D341Med (cell line): ENCODE measurements at regions not wholly inside any gene's neighbourhood (a gene's known extent, or its start where the extent isn't known, plus 50 kb on each side); places are given as distances from the start of the nearest gene placed in this dataset.
"Not testable (repeated sequence)": the region's sequence is repeated elsewhere in the genome, so short reads cannot be mapped to it uniquely, and the experiment has no call there.

Experiments
- DNase-seq: peaks from one replicate; pipeline ENCODE4 v3.0.0; 2012; ENCODE audit warnings: low spot score

DNA sequence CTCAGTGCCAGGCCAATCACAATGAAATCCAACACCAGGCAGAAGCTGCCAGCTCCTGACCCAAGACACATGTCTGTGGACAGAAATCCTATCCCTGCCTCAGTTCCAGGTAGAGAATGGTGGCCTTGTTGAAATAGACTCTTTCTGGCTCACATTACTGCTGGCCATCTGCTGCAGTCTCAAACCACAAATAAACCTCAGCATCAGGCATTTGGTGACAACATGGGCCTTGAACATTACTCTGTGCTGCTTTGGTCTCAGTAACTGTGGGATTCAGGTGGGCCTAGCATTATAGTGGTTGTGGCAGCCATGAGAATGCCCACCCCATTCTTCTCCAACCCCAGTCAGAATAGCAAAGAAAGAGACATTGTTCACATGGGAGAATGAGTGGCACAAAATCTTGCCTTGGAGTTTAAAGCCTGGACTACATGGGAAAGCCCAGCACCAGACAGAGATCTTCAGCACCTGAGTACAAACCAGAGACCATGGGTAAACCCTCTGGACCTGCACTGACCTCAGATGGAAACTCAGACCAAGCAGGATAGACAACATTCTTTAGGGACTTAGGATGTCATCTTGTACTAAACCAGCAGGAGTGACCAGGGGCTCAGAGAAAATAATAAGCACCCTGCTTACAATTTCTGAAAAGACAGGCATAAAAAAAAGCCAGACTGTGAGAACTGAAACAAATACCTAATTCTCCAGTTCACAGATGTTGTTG is 50.4 kb upstream of the TRAM1L1 start:
- DNase-seq = no peak

DNA sequence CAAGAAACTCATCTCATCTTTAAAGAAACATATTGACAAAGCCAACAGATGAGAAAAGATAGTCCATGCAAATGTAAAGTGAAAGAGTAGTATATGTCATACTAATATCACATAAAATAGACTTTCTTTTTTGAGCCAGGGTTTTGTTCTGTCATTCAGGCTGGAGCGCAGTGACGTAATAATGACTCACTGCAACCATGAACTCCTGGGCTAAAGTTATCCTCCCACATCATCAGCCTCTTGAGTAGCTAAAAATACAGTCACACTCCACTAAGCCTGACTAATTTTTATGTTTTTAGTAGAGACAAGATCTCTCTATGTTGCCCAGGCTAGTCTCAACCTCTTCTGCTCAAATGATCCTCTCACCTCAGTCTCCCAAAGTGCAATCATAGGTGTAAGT is 51.8 kb upstream of the TRAM1L1 start:
- no peak for DNase-seq

DNA sequence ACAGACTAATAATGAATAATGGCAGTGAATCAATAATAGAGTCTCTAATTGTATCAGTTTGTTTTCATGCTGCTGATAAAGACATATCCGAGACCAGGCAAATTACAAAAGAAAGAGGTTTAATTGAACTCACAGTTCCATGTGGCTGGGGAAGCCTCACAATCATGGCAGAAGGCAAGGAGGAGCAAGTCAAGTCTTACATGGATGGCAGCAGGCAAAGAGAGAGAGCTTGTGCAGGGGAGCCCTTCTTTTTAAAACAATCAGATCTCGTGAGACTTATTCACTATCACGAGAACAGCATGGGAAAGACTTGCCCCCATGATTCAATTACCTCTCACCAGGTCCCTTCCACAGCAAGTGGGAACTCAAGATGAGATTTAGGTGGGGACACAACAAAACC is 53.4 kb upstream of the TRAM1L1 start:
- not testable (repeated sequence) for DNase-seq

DNA sequence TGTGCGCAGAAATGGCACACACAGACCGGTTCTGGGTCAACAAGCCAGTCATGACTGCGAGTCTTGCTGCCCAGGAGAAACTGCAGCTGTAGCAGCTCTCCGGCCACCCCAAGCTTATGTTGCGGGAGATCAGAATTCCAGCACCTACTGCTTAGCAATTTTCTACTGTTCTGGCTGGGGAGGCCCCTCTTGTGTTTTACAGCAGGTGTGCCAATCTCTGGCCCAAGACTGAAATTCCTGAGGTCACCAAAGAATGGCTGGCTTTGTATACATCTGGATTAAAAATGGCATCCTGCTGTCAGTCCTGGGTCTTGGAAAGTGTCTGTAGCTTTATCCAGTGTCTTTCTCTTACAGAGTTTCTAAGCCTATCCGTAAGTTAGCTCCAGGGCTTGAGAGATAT is 68.9 kb upstream of the TRAM1L1 start:
- no peak for DNase-seq

DNA sequence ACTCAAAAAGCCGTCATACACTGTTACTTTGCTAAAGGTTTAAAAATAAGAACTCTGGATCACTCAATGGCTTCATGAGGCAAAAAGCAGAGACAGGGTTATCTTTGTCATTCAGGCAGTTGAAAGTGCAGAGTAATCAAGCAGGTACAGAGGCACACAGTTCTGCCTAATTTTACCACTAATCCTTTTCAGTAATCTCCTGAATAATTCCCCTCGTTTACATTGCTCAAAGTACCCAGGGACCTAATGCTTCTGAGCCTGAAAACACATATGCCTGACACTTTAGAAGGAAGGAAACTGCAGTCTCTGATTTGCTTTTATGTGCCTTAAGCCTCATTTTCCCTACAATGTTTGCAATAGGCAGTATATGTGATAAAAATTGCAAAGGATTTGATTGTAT is 71.4 kb upstream of the TRAM1L1 start:
- peak; percentile 37 for DNase-seq

DNA sequence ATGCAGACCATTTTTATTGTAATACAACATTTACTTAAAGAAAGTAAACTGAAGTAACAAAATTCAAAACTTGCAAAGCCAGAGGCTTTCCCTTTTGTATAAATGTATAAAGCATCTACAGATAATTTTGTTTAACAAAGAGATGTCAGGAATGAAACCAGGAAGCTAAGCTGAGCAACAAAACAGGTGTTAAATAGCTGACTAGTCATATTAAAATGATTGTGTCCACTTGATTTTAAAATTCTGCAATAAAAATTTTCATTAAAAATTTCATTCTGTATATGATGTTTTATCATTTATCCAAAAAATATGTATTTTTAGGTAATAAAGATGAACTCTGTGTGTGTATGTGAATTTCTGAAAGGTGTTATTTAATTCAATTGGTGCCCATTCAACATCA is 72.0 kb upstream of the TRAM1L1 start:
- DNase-seq = no peak

DNA sequence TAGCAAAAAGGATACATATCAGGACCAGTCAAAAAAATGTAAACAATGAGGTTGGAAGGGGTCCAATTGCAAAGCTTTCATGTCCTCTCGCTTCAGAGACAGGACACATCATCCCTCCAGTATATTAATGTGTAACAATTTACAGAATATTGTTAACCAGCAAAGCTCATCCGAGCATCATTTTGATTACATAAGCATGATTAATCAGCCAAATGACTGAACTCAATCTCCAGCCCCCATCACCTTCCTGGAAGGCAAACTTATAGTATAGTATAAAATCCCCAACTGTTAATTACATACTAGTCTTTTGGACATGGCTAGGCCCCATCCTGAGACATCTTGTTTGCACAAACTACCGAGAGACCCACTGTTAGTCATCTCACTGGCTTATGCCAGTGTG is 77.6 kb upstream of the TRAM1L1 start:
- no peak for DNase-seq

DNA sequence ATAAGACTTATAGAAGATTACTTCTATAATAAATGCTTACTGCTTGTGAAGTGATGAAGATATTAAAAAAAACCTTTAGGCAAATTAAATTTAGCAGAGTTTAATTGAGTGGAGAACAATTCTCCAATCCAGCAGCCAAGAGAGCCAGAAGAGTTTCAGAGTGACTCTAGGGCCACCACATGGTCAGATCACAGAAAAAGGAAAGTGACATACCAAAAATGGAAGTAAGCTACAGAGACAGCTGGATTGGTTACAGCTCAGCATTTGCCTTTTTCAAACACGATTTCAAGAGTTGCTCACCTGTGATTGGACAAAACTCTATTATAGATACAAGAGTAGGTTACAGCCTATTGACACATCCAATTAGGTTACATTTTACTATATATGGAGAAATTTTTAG is 79.0 kb upstream of the TRAM1L1 start:
- no peak for DNase-seq

DNA sequence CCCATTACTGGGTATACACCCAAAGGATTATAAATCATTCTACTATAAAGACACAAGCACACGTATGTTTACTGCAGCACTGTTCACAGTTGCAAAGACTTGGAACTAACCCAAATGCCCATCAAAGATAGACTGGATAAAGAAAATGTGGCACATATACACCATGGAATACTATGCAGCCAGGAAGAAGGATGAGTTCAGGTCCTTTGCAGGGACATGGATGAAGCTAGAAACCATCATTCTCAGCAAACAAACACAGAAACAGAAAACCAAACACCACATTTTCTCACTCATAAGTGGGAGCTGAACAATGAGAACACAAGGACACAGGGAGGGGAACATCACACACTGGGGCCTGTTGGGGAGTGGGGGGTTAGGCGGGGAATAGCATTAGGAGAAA is 90.0 kb upstream of the TRAM1L1 start:
- DNase-seq = not testable (repeated sequence)

DNA sequence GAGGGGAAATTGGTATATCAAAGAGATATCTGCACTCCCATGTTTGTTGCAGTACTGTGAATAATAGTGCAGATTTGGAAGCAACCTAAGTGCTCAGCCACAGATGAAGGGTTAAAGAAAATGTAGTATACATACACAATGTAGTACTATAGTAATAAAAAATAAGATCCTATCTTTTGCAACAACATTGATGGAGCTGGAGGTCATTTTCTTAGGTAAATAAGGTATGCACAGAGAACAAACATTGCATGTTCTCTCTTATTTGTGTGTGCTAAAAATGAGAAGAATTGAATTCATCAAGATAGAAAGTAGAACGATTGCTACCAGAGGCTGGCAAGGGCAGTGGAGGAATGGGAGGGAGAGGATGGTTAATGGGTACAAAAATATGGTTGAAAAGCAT is 117.9 kb upstream of the TRAM1L1 start:
- DNase-seq = no peak

DNA sequence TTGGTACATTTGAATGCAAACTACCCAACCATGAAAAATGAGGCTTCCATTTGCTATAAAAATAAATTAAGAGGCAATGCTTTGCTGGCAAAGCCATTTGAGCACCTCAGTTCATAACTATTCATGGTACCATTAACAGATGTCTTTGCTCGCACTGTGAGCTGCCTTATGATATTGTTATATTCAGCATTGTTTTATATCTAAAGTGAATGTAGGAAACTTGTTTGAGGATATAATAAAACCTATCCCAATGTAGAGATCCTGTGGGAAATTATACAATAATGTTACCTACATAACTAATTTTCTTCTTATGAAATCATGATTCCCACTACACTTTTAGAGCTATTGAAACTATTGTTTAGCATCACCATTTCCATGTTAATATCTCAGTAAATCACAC is 125.2 kb upstream of the TRAM1L1 start:
- DNase-seq = no peak

DNA sequence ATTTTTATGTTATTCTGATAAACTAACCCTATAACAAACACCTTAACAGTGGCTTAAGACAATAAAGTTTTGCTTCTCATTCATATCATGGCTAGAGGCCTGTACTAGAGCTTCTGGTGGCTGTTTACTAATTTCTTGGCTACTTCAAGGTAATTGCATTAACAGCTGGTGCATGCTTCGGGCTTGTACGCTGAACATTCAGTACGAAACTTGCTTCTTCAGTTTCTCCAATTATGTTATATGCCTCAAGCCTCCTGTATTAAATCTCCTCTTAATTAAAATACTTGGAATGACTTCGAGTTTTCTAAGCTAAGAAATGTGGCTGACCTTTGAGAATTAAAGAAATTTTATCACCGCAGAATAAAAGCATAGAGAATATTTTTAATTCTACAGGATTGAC is 138.9 kb upstream of the TRAM1L1 start:
- no peak for DNase-seq

DNA sequence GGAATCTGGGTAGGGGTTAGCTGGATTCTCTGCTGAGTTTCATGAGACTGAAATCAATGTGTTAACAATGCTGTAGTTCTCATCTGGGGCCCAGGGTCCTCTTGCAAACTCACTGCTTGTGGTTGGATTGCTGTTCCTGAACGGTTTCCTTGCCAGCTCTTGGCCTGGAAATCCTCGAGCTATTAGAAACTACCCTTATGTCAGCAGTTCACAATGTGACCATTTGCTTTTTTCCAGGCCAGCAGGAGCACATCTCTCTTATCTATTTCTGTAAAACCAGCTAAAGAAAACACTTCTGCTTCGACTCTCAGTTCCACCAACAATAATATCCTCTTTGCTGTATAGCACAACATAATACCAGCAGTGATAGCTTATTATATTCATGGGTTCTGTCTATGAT is 140.1 kb upstream of the TRAM1L1 start:
- DNase-seq = no peak

DNA sequence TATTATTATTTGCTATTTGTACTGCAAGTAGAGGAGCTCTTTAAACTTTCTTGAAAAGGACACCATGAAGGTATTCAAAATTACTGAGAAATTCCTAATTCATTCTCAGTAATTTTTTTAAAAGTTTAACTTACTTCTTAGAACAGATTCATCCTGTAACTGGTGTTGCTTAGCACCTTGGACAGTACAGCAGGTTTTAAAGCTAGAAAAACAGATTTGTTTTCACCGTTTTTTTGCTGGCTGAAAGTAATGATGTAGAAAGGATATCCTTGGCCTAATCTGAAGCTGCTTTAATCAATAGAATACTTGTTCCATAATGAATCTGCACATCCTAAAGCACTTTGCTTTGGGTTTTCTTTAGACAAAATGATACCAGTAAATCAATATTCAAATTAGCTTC is 142.5 kb upstream of the TRAM1L1 start:
- DNase-seq = no peak

DNA sequence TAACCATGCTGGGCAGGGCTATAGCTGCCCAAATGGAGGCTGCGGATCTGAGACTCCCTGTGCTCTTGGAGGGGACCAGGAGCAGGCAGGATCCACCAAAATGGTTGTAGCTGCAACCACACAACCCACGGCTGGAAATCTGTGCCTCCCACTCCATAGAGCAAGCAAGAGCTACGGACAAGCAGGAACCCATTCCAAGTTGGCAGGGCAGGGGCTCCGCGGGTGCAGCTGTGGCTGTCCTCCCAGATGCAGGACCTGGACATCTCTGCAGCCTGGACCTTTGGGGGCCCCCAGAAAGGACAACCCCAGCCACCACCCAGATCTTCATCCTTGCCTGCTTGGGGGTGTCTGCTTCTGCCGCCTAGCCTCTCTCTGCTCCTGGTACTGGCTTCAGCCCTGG is 154.1 kb upstream of the TRAM1L1 start:
- DNase-seq = no peak

DNA sequence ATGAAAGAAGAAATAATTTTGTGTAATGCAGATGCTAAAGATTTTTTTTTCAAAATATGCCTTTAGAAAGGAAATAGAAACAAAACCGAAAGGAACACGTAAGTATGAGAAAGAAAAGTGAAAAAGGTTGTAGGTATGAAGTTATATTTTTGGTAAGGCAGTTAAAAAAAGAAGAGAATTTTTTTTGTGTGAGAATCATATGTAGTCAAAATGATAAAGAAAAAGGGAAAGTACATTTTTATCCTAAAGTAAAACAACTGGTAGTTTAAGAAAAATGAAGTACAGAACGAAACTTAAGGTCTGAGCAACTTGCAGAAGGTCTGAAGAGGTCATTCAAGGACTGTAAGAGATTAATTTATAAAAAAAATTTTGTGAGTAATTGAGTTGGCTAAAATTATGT is 164.0 kb upstream of the TRAM1L1 start:
- no peak for DNase-seq

DNA sequence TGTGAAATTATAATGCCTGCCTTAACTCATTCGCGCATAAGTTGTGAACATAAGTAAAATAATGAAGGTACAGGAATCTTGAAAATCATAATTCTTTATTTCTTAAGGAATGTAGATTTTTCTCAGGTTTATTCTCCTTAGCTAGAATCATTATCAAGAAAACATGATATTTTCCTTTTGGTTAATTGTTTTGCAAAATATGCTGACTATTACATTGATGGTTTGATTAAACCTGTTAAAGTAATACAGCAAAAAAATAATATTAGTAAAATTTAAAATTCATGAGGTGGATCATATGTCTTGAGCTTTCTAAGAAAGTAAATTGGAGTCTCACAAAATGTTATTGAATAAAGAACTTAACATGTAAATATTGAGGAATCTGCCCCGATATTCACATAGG is 178.7 kb upstream of the TRAM1L1 start:
- no peak for DNase-seq

DNA sequence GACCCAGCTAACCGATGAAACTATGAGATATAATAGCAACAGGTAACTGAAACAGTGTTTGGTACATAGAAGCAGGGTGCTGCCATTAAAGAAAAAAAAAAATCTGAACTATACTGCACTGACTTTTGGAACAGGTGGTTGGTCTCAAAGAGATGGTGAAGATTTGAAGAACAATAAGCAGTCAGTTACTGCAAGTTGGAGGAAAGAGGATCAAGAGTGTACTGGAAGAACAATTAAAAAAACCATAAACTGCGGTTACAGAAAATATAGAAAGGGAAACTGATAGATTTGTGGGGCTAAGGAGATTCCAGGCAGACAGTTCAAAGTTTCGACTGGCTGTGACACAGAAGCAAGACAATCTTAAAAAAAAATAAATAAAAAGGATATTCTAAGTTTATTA is 181.9 kb upstream of the TRAM1L1 start:
- no peak for DNase-seq

DNA sequence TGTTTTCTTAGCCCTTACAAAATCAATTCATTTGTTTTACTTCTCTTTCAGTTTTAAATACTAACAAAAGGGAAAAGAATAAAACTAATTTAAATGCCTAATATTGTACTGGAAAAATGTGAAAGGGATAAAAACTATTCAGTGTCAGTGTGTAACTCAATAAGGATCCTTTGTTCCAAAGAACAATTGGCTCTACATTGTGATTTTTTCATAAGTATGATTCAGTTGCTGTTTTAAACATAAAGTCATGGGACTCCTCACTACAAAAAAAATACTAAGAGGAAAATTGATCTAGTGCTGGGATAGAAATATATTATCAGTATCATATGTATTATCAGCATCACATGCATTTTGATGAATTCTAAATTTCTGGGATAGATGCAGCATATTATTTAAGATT is 199.4 kb upstream of the TRAM1L1 start:
- no peak for DNase-seq

DNA sequence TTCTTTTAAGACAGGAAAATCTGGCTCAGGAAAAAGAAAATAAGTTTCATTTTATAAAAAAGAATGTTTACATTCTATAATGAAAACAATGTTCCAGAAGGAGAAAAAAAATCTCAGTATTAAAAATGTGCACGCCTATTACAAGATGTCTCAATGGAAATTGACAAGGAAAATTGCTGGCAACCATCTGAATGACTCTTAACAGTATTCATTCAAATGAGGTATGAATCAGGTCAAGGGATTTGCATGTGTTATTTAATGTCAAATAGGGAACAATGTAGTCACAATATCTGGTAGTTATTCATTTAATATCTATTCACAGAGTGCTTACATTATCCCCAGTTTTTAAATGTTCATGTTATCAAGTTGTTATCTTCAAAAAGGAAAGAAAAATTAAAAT is 208.4 kb upstream of the TRAM1L1 start:
- DNase-seq = no peak

DNA sequence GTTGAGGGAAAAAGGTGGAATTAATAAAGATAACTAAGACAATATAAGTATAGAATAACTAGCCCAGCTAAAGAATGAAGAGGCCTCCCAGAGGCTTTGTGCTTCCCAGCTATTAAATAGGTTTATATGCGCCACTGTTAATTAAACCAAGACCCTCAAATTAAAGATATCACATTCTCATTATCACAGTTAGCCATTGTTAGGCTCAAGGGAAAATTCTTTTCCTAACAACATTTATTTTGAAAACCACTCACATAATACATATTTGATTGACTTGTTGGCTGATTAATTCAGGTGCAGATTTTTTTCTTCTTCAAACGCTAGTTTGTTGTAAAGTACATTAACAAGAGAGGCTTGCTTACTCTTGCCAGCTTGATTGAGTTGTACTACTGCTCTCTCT is 216.8 kb upstream of the TRAM1L1 start:
- DNase-seq = no peak

DNA sequence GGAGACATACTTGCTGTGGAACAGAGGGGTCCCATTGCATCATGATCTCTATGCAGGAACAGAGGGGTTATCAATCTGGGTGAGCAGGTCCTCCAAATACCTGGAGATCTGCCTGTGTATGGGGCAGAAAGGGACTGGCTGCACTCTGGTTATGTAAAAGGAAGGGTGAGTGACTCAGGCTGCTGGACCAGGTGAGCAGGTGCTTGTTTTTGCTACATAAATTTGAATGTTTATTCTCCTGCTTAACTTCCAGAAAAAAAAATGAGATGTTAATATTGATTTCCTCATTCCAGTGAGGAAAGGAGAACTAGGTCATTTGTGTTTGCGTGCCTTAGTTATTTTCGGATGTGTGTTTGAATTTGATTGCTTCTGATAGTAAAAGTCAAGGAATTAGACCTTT is 225.8 kb upstream of the TRAM1L1 start:
- no peak for DNase-seq

DNA sequence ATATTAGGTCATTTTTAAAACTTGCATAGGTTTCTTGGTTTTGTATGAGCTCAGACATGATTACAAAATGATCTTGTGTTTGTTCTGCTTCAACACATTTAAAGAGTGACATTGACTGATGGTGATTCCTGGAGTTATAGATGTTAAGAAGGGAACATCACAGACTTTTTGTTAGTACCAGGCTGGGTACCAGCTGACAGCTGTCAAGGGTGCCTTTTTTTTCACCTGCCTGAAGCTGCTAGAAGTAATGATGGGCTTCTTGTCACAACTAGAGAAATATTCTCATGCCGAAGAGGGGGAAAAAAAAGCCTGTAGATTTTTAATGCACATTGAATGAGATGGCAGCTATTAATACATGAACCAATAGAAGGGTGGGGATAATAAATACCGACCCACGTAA is 226.6 kb upstream of the TRAM1L1 start:
- no peak for DNase-seq

DNA sequence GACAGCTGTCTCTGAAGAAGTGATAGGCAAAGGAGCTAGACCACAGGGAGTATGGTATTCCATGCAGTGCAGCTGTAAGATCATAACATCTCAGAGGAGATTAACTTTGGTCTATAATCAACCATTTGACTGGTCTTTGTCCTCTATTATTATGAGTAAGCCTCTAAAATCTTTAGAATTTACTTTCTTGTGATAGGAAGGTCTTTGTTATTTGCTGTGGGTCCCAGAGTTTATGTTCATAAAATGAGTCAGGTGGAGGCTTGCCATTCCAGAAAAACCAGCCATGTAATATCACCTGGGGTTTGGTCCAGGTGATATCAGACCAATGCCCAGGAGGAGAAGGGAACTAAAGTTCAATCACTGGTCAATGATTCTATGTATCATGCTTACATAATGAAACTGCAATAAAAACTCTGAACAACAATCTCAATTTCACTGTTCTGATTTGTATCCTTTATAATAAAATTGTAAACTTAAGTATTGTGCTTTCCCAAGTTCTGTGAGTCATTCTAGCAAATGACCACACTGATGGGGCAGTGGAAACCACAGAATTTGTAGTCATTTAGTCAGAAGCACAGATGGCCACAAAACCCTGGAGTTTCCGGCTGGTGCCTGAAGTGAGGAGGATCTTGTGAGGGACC is 239.6 kb upstream of the TRAM1L1 start:
- no peak for DNase-seq
